Stimulated activated CD4-positive, alpha-beta T cell treated with anti-CD3 and anti-CD28 coated beads, Interleukin-2, amount 100 ng/mL, for 24 hours (primary cell): ENCODE measurements at regions not wholly inside any gene's neighbourhood (a gene's known extent, or its start where the extent isn't known, plus 50 kb on each side); places are given as distances from the start of the nearest gene placed in this dataset.
"Not testable (repeated sequence)": the region's sequence is repeated elsewhere in the genome, so short reads cannot be mapped to it uniquely, and the experiment has no call there.

Experiments used
- DNase-seq, 2 donors: peaks; one replicate each; pipeline ENCODE4 v3.0.0-alpha.2; 2020

DNA sequence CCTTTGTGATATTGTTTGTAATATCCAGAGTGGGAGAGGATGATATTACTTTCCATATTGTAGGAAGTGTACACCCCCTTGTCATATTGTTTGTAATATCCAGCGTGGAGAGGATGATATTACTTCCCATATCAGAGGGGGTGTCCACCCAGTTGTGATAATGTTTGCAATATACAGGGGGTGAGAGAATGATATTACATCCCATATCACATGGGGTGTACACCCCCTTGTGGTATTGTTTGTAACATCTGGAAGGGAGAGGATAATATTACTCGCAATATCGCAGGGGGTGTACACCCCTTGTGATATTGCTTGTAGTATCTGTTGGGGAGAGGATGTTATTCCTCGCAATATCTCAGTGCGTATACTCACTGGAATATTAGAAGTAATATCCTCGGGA, 61.5 kb downstream of the PRSS23 start:
- DNase-seq: no peak

DNA sequence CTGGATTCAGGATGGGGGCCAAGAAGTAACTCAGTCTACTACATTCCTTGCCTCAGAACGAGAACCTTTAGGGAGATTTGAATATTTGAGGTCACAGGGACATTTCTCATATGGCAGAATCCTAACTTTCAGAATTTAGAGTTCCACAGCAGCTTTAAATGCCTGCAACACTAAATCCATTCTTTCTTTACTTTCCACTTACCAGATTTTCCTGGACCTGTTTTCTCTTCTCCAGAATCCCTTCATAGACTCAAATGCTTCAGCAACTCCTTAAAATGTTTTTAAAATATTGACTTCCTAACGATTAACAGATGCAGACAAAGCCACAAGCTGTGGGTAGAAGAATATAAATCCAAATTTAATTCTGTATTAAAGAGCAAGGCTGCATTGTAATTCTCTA, 63.1 kb downstream of the PRSS23 start:
- DNase-seq: no peak

DNA sequence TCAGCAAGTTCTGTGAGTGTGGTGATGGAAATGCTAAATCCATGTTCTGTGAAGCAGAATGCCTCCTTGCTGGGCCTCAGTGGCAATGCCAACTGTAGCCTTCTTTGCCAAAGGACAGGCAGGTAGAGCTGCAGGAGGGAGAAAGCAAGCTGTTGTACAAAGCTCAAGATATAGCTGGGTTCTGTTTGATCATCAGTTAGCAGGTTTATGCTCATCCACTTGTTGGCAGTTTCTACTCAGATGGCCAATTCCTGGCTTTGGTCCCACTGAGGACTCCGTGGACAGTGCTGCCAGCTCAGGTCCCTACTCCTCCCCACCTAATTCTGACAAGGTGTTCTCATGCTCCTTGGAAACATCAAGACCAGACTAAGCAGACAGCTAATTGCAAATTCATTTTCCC, 65.1 kb downstream of the PRSS23 start:
- DNase-seq: no peak

DNA sequence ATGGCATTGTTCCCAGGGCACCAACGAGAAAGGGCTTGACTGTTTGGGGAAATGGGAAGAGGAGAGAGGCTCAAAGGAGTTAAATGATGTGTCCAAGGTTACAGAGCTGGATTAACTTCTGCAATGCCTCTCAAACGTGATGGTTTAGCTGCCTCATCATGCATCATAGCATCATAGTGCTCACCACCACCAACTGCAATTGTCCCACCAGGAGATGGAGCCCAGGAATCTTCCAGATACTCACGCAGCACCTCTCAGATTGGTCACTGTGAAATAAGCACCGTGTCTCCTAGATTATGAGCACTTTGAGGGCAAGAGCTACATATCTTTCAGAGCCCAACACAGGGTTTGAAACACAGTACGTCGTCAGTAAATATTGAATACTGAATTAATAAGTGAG, 69.2 kb downstream of the PRSS23 start:
- DNase-seq: no peak

- DNase-seq: peak; percentile 48 to 60
Measured at GRCh38 chr11:86869966-86870570, 69.7 kb downstream of the PRSS23 start.

GRCh38 chr11:86873573-86874083, 73.3 kb downstream of the PRSS23 start:
- no peak for DNase-seq

DNA sequence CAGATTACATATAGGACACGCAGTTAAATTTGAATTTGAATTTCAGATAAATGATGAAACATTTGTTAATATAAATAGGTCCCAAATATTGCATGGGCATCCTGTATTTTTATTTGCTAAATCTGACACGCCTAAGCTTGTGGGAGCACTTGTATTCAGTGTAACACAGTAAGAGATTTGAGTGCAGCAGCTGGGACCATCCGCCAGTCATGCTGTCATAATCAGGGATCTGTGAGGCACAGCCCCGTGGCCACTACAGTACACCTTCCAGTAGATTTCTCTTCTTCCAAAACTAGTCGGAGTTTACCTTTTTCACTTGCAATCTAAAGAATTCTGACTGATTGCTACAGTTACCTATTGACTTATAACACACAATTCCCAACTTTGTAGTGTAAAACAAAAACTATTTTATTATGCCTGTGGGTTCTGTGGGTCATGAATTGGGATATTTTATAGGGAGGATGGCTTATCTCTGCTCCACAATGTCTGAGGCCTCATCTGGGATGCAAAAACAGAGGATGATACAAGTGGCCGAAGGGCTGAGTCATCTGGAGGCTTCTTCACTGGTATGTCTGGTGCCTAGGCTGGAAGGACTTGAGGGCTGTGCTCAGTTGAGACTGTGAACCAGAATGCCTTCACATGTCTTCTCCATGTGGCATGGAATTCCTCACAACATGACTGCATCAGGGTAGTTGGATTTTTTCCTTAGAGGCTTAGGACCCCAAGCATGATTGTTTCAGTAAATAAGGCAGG, 74.1 kb downstream of the PRSS23 start:
- no peak for DNase-seq

GRCh38 chr11:86876716-86877234, 76.4 kb downstream of the PRSS23 start:
- no peak for DNase-seq

DNA sequence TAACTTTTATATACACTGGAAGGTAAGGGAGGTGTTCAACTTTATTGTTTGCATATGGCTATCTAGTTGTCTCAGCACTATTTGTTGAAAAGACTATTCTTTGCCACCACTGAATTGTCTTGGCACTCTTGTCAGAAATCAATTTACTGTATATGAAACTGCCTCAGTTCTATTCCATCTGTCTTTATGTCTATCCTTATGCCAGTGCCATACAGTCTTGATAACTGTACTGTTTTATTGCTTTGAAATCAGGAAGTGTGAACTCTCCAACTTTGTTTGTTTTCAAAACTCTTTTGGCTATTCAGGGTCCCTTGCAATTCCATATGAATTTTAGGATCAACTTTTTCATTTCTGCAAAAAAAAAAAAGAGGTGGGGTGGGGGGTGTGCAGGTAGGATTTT, 77.2 kb downstream of the PRSS23 start:
- DNase-seq: no peak

- DNase-seq: not testable (repeated sequence)
Measured at GRCh38 chr11:86879241-86879640, 76.0 kb downstream of the FZD4 start.

DNA sequence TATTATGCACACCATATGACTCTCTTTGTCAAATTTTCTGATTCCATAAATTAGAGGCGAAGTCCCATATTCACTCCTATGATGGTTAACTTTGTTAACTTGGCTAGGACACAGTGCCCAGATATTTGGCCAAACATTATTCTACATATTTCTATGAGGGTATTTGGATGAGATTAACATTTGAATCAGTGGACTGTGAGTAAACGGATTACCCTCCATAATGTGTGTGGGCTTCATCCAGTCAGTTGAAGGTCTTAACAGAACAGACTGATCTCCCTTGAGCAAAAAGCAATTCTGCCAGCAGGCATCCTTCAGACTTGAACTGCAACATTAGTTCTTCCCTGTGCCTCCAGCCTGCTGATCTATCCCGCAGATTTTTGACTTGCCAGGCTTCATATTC, 69.9 kb downstream of the FZD4 start:
- no peak for DNase-seq

DNA sequence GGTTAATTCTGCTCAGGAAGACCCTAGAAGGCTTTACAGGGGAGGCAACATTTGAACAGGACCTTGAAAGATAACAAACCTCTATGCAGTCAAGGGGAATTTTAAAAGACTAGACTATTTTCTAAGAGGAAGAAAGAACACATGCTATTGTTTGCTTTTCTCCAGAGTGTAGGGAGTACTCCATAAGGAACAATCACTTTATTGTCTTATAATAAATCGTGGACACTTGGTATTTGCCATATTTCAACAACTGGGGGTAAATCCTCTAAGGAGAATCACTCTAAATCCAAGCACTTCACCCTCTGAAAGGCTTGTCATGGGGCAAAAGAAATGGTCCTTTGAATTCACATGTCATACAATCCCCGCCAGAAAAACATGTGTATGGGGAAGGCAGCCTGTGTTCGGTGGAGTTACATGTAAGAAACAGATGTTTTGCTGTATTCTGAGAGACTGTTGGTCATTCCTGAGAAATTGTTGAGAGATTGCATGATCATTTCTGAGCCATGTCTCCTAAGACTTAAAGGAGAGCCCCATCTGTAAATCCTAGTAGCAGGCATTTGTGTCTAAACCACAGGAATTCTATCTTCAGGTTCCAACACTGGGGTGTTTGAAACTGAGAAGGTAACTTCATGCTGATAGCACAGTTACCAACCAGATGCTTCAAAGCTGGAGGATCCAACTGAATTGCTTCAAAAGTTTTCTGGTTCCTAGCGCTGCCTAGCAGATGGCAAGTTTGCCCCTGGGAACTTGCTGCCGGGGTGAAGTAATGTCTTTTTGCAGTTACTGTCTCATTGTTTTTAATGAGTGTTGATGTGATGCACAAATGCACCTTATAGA, 66.8 kb downstream of the FZD4 start:
- DNase-seq: no peak

DNA sequence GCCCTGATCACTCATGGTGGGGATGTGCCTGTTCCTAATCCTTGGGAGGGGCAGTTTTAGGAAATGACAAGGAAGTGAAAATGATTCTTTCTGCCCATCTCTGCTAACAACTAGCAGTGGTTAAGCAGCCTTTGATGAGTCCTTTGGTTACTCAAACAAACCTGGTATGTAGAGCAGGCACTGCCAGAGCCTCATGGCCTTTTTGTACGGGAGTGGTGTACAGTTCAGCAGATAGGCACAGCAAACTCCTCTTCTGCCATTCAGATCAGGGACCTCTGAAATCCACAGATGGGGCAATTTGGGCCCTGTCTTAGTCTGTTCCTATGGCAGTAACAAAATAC, 66.2 kb downstream of the FZD4 start:
- no peak for DNase-seq

GRCh38 chr11:86891036-86891435, 64.2 kb downstream of the FZD4 start:
- DNase-seq: no peak

GRCh38 chr11:86893235-86893634, 62.0 kb downstream of the FZD4 start:
- DNase-seq: no peak
